ENCODE measurements at regions not wholly inside any gene's neighbourhood (a gene's known extent, or its start where the extent isn't known, plus 50 kb on each side); places are given as distances from the start of the nearest gene placed in this dataset.

GRCh38 chr16:16797239-16797638 is 418.3 kb downstream of the NPIPA7 start:
- no peak for FAIRE-seq

GRCh38 chr16:16798504-16798903 is 419.6 kb downstream of the NPIPA7 start:
- FAIRE-seq, result no peak

- no peak for FAIRE-seq
These were observed 426.9 kb downstream of the NPIPA7 start for GRCh38 chr16:16805809-16806208.

GRCh38 chr16:16815641-16816040 is 436.7 kb downstream of the NPIPA7 start:
- no peak for FAIRE-seq

GRCh38 chr16:16817196-16817595 is 438.3 kb downstream of the NPIPA7 start:
- FAIRE-seq, result no peak

- no peak for FAIRE-seq
These were observed 442.3 kb downstream of the NPIPA7 start for GRCh38 chr16:16821261-16821660.

- no peak for FAIRE-seq
These were observed 450.0 kb downstream of the NPIPA7 start for GRCh38 chr16:16828913-16829398.

GRCh38 chr16:16830401-16830800 is 451.5 kb downstream of the NPIPA7 start:
- no peak for FAIRE-seq

- no peak for FAIRE-seq
These were observed 452.0 kb downstream of the NPIPA7 start for GRCh38 chr16:16830973-16831372.

GRCh38 chr16:16833165-16833564 is 454.2 kb downstream of the NPIPA7 start:
- FAIRE-seq, result no peak

- FAIRE-seq, result no peak
These were observed 471.3 kb downstream of the NPIPA7 start for GRCh38 chr16:16850274-16850673.

GRCh38 chr16:16857012-16857411 is 478.1 kb downstream of the NPIPA7 start:
- no peak for FAIRE-seq

- FAIRE-seq, result no peak
These were observed 478.8 kb downstream of the NPIPA7 start for GRCh38 chr16:16857603-16858283.

GRCh38 chr16:16861546-16861945 is 482.6 kb downstream of the NPIPA7 start:
- FAIRE-seq, result no peak

- FAIRE-seq, result no peak
These were observed 484.7 kb downstream of the NPIPA7 start for GRCh38 chr16:16863672-16864071.

- no peak for FAIRE-seq
These were observed 485.6 kb downstream of the NPIPA7 start for GRCh38 chr16:16864536-16864935.

GRCh38 chr16:16865374-16865773 is 486.4 kb downstream of the NPIPA7 start:
- FAIRE-seq, result no peak

- FAIRE-seq, result no peak
These were observed 489.0 kb downstream of the NPIPA7 start for GRCh38 chr16:16867973-16868372.

GRCh38 chr16:16868727-16869126 is 489.8 kb downstream of the NPIPA7 start:
- FAIRE-seq, result no peak

GRCh38 chr16:16869746-16870145 is 490.8 kb downstream of the NPIPA7 start:
- no peak for FAIRE-seq

GRCh38 chr16:16871196-16871595 is 492.3 kb downstream of the NPIPA7 start:
- no peak for FAIRE-seq

- FAIRE-seq, result no peak
These were observed 498.1 kb downstream of the NPIPA7 start for GRCh38 chr16:16877061-16877460.

- no peak for FAIRE-seq
These were observed 500.8 kb downstream of the NPIPA7 start for GRCh38 chr16:16879567-16880251.

GRCh38 chr16:16881814-16882213 is 502.9 kb downstream of the NPIPA7 start:
- no peak for FAIRE-seq

GRCh38 chr16:16882766-16883165 is 503.8 kb downstream of the NPIPA7 start:
- FAIRE-seq, result no peak

Data from G401.6 (cell line).